GM23338 (cell line): ENCODE measurements at regions not wholly inside any gene's neighbourhood (a gene's known extent, or its start where the extent isn't known, plus 50 kb on each side); places are given as distances from the start of the nearest gene placed in this dataset.
A peak's percentile ranks its signal among the peaks of the same experiment; 100 is the strongest.

Experiments
- ATAC-seq: fragments of 200-7000 bp; cut with Tn5 transposase; 3 replicates; pipeline ENCODE4 v1.9.1; 2020
- DNase-seq: peaks from one replicate; pipeline ENCODE4 v3.0.0-alpha.2; 2015; ENCODE audit warnings: low spot score
- H2AFZ ChIP-seq: fragments of 200-600 bp; sonication (generic); 2 replicates; pipeline ENCODE4 v1.8.0; 2016; ENCODE audit warnings: antibody characterized with exemption, mild to moderate bottlenecking, moderate library complexity
- H3F3A ChIP-seq: fragments of 200-600 bp; sonication (generic); replicated peaks from 2 replicates; pipeline ENCODE4 v1.8.0; 2017; ENCODE audit warnings: antibody characterized with exemption, mixed run types, low read depth
- H3K27ac ChIP-seq: fragments of 200-600 bp; sonication (generic); 2 replicates; pipeline ENCODE4 v1.6.1; 2016; ENCODE audit warnings: low read depth
- H3K27me3 ChIP-seq: fragments of 200-600 bp; sonication (generic); 2 replicates; pipeline ENCODE4 v1.8.0; 2016; ENCODE audit warnings: mild to moderate bottlenecking, mixed run types, moderate library complexity; ENCODE audit not compliant: insufficient read depth
- H3K36me3 ChIP-seq: fragments of 200-600 bp; sonication (generic); 2 replicates; pipeline ENCODE4 v1.8.0; 2016; ENCODE audit warnings: mild to moderate bottlenecking; ENCODE audit not compliant: insufficient read depth
- H3K4me1 ChIP-seq: fragments of 200-600 bp; sonication (generic); 2 replicates; pipeline ENCODE4 v1.8.0; 2016; ENCODE audit warnings: mild to moderate bottlenecking, moderate library complexity; ENCODE audit not compliant: insufficient read depth
- H3K4me2 ChIP-seq: fragments of 200-600 bp; sonication (generic); 2 replicates; pipeline ENCODE4 v1.7.1; 2017; ENCODE audit warnings: mixed run types
- H3K4me3 ChIP-seq: fragments of 200-600 bp; sonication (generic); 2 replicates; pipeline ENCODE4 v1.6.1; 2016; ENCODE audit warnings: mixed run types
- H3K79me2 ChIP-seq: fragments of 200-600 bp; sonication (generic); replicated peaks from 2 replicates; pipeline ENCODE4 v1.8.0; 2017; ENCODE audit warnings: mild to moderate bottlenecking; ENCODE audit not compliant: insufficient read depth
- H3K9me2 ChIP-seq: fragments of 200-600 bp; sonication (generic); 2 replicates; pipeline ENCODE4 v1.8.0; 2017; ENCODE audit not compliant: insufficient read depth
- H4K20me1 ChIP-seq: fragments of 200-600 bp; sonication (generic); replicated peaks from 2 replicates; pipeline ENCODE4 v1.8.0; 2017; ENCODE audit warnings: mild to moderate bottlenecking; ENCODE audit not compliant: insufficient read depth
- H3K27ac Mint-ChIP-seq: 2 replicates; pipeline ENCODE4 v1.8.0; 2020; ENCODE audit warnings: inconsistent platforms, mild to moderate bottlenecking, moderate library complexity, mixed read lengths
- H3K27me3 Mint-ChIP-seq: 3 replicates; pipeline ENCODE4 v1.8.0; 2022; ENCODE audit warnings: low read depth, mild to moderate bottlenecking, moderate library complexity, mixed read lengths, inconsistent platforms; ENCODE audit not compliant: insufficient read depth, poor library complexity
- H3K36me3 Mint-ChIP-seq: 3 replicates; pipeline ENCODE4 v1.8.0; 2021; ENCODE audit warnings: low read depth, mild to moderate bottlenecking, inconsistent platforms, moderate library complexity, mixed read lengths
- H3K4me1 Mint-ChIP-seq: 3 replicates; pipeline ENCODE4 v1.8.0; 2020; ENCODE audit warnings: mild to moderate bottlenecking, inconsistent platforms, mixed read lengths
- H3K4me3 Mint-ChIP-seq: 3 replicates; pipeline ENCODE4 v1.8.0; 2021; ENCODE audit warnings: moderate library complexity, mild to moderate bottlenecking, inconsistent platforms, mixed read lengths
- H3K9me3 Mint-ChIP-seq: 3 replicates; pipeline ENCODE4 v1.8.0; 2020; ENCODE audit warnings: moderate library complexity, mild to moderate bottlenecking, inconsistent platforms, mixed read lengths
- CTCF ChIP-seq, 2 experiments: fragments of 200-600 bp in 1 of 2; sonication (generic) in 1 of 2; conservative IDR thresholded peaks; 2 replicates each; pipeline versions ENCODE4 v1.5.1 to v1.6.1; 2016 to 2017; ENCODE audit warnings: antibody characterized with exemption in 2 of 2, low read depth in 2 of 2, mild to moderate bottlenecking in 2 of 2, moderate library complexity in 1 of 2
- EZH2 ChIP-seq: fragments of 200-600 bp; sonication (generic); IDR thresholded peaks from one replicate; pipeline ENCODE4 v1.8.0; 2017; ENCODE audit warnings: antibody characterized with exemption, mild to moderate bottlenecking, low read depth; ENCODE audit not compliant: unreplicated experiment
- NANOG ChIP-seq: IDR thresholded peaks from 2 replicates; pipeline ENCODE4 v1.6.1; 2016; ENCODE audit warnings: antibody characterized with exemption, borderline replicate concordance
- POLR2AphosphoS5 ChIP-seq: IDR thresholded peaks from 2 replicates; pipeline ENCODE4 v1.6.1; 2016; ENCODE audit warnings: antibody characterized with exemption, low read depth
- ZNF114 ChIP-seq: fragments of 250-450 bp; sonication (Bioruptor Pico); IDR thresholded peaks from 2 replicates; pipeline ENCODE4 v1.5.0; 2020; ENCODE audit warnings: mild to moderate bottlenecking, moderate library complexity
- ZNF331 ChIP-seq: fragments of 250-450 bp; sonication (Bioruptor Pico); IDR thresholded peaks from 2 replicates; pipeline ENCODE4 v1.5.0; 2020; ENCODE audit warnings: low read depth, mild to moderate bottlenecking, moderate library complexity
- ZNF462 ChIP-seq: fragments of 250-450 bp; sonication (Bioruptor Pico); IDR thresholded peaks from 2 replicates; pipeline ENCODE4 v1.5.0; 2020; ENCODE audit warnings: mild to moderate bottlenecking, moderate library complexity

- Mint-ChIP-seq H3K9me3 (no peaks in the 10 kb centered on the region; the same call in 2 of the 3 replicates), H3K36me3 (no peaks in the 10 kb centered on the region), H3K4me3 (no peak overlapping the region), H3K27ac (no peak overlapping the region), H3K27me3 (peaks cover 1% of the 10 kb centered on the region), H3K4me1 (peaks cover 22% of the 10 kb centered on the region; the same call in 2 of the 3 replicates)
- peak; percentile 39 for ATAC-seq
- no peaks in the 10 kb centered on the region for H3K27me3 ChIP-seq
- no peaks in the 10 kb centered on the region for H3K36me3 ChIP-seq
- no peak overlapping the region for H3K27ac ChIP-seq
- H3K4me3 ChIP-seq, result no peak overlapping the region
- no peaks in the 10 kb centered on the region for H3K79me2 ChIP-seq
- H2AFZ ChIP-seq, result peak overlapping the region; percentile 82
- no peaks in the 10 kb centered on the region for H4K20me1 ChIP-seq
- H3K9me2 ChIP-seq, result peaks cover 7% of the 10 kb centered on the region; the same call in 1 of the 2 replicates
- no peaks in the 10 kb centered on the region for H3F3A ChIP-seq
- DNase-seq, result no peak
- H3K4me1 ChIP-seq, result peaks cover 24% of the 10 kb centered on the region
- TF ChIP-seq POLR2AphosphoS5 (no peak), ZNF331 (no peak), EZH2 (no peak), ZNF114 (no peak), NANOG (no peak), CTCF (conservative IDR thresholded peaks at IDR 0.05; ENCODE audit: low read depth in 2 of 2) (no peak), ZNF462 (no peak)
- 0 out of 2 replicates have a peak overlapping the region, but pooled peaks have one; percentile 15 for H3K4me2 ChIP-seq
These were observed 197.8 kb upstream of the MEIS1 start for GRCh38 chr2:66236816-66237802.
